B cell (primary cell): ENCODE measurements at regions not wholly inside any gene's neighbourhood (a gene's known extent, or its start where the extent isn't known, plus 50 kb on each side); places are given as distances from the start of the nearest gene placed in this dataset.

Experiments
- CTCF ChIP-seq: fragments of 200-600 bp; IDR thresholded peaks from one replicate; pipeline ENCODE4 v1.8.0; 2022; ENCODE audit warnings: antibody characterized with exemption, mild to moderate bottlenecking
- EZH2 ChIP-seq: IDR thresholded peaks from 2 replicates; pipeline ENCODE4 v1.6.1; 2012; ENCODE audit warnings: borderline replicate concordance, low read depth, mild to moderate bottlenecking, moderate library complexity, low read length; ENCODE audit not compliant: insufficient read depth, poor library complexity, severe bottlenecking

GRCh38 chr12:25698772-25699171, 145.7 kb upstream of the LMNTD1 start:
- no peak for TF ChIP-seq CTCF
- no peak for TF ChIP-seq EZH2
